Endodermal cell (in vitro differentiated cells): ENCODE measurements at regions not wholly inside any gene's neighbourhood (a gene's known extent, or its start where the extent isn't known, plus 50 kb on each side); places are given as distances from the start of the nearest gene placed in this dataset.
"Not testable (repeated sequence)": the region's sequence is repeated elsewhere in the genome, so short reads cannot be mapped to it uniquely, and the experiment has no call there.

ENCODE experiments used
- DNase-seq: peaks from one replicate; pipeline ENCODE4 v3.0.0-alpha.2; 2017
- H3K27ac ChIP-seq: 2 replicates; pipeline ENCODE4 v1.5.1; 2013; ENCODE audit warnings: mild to moderate bottlenecking, low read depth, low read length, moderate library complexity
- H3K27me3 ChIP-seq: 2 replicates; pipeline ENCODE4 v1.6.1; 2013; ENCODE audit warnings: mild to moderate bottlenecking, low read length, moderate library complexity; ENCODE audit not compliant: insufficient read depth, control insufficient read depth, poor library complexity, severe bottlenecking
- H3K36me3 ChIP-seq: 2 replicates; pipeline ENCODE4 v1.7.0; 2013; ENCODE audit warnings: mild to moderate bottlenecking, low read length, moderate library complexity; ENCODE audit not compliant: control insufficient read depth, insufficient read depth
- H3K4me1 ChIP-seq: one replicate; pipeline ENCODE4 v1.7.0; 2013; ENCODE audit warnings: low read length; ENCODE audit not compliant: control insufficient read depth, insufficient read depth
- H3K4me3 ChIP-seq: 2 replicates; pipeline ENCODE4 v1.5.1; 2013; ENCODE audit warnings: mild to moderate bottlenecking, low read length, moderate library complexity
- H3K9ac ChIP-seq: 2 replicates; pipeline ENCODE4 v1.6.1; 2013; ENCODE audit warnings: mild to moderate bottlenecking, low read length, moderate library complexity; ENCODE audit not compliant: poor library complexity, severe bottlenecking; ENCODE audit errors: extremely low read depth
- H3K9me3 ChIP-seq: 2 replicates; pipeline ENCODE4 v1.6.1; 2013; ENCODE audit warnings: mild to moderate bottlenecking, low read length, moderate library complexity; ENCODE audit not compliant: control insufficient read depth
- H3K27ac Mint-ChIP-seq: 2 replicates; pipeline ENCODE4 v1.8.0; 2020; ENCODE audit warnings: mixed read lengths
- H3K27me3 Mint-ChIP-seq: 2 replicates; pipeline ENCODE4 v1.8.0; 2021; ENCODE audit warnings: mild to moderate bottlenecking, mixed read lengths; ENCODE audit not compliant: insufficient read depth
- H3K36me3 Mint-ChIP-seq: 2 replicates; pipeline ENCODE4 v1.8.0; 2020; ENCODE audit warnings: low read depth, mixed read lengths
- H3K4me1 Mint-ChIP-seq: 2 replicates; pipeline ENCODE4 v1.8.0; 2020; ENCODE audit warnings: mixed read lengths
- H3K4me3 Mint-ChIP-seq: 2 replicates; pipeline ENCODE4 v1.8.0; 2020; ENCODE audit warnings: mild to moderate bottlenecking, moderate library complexity, mixed read lengths
- H3K9me3 Mint-ChIP-seq: 2 replicates; pipeline ENCODE4 v1.8.0; 2020; ENCODE audit warnings: mild to moderate bottlenecking, mixed read lengths
- WGBS, 2 experiments: methylation state at CpG; one replicate each; pipeline versions ENCODE4 v1.1.5 to v1.1.7; 2013; ENCODE audit warnings: missing lambda C conversion rate in 2 of 2, mixed read lengths in 1 of 2; ENCODE audit not compliant: insufficient coverage in 1 of 2, insufficient read length in 1 of 2; 5-methylcytosine and 5-hydroxymethylcytosine counted together
- TF ChIP-seq, protein P1 (sequence below): fragments of 200-600 bp; sonication (generic); conservative IDR thresholded peaks from 2 replicates; pipeline ENCODE4 v1.5.0; 2021; ENCODE audit warnings: antibody characterized with exemption, mild to moderate bottlenecking

DNA sequence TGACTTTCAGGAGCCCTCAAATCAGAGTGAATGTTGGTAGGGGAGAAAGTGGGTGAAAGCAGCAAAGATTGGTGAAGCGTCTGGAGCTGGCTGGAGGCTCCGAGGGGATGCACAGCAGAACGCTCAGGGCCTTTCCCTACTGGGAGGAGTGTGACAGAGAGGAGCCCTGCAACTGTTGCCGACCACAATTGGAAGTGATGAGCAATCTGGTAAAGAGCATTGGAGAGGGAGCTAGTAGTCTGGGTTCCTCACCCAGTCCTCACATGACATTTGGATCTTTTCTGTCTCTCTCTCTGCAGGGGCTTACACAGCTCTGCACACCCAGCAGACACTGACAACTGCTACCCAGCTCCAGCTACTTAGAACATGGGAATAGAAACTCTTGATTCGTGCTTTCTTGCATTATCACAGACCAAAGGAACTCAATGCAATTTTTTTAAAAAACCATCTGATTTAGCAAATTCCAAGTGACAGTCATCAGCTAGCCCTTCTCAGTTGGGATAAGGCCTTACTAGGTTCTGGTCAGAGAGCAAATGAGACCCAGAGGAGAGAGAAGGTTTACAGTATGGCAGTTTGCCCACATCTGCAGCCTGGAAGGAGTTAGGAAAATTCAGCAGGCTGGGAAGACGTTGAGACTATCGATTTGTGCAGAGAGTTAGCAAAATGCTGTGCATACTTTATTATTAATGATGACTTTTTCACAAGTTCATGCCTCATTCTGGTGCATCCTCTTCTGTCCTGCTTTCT is 278.0 kb upstream of the PLET1 start:
- DNase-seq, result no peak
- peaks cover 9% of the 10 kb centered on the region for H3K27me3 Mint-ChIP-seq
- TF ChIP-seq, protein P1, sequence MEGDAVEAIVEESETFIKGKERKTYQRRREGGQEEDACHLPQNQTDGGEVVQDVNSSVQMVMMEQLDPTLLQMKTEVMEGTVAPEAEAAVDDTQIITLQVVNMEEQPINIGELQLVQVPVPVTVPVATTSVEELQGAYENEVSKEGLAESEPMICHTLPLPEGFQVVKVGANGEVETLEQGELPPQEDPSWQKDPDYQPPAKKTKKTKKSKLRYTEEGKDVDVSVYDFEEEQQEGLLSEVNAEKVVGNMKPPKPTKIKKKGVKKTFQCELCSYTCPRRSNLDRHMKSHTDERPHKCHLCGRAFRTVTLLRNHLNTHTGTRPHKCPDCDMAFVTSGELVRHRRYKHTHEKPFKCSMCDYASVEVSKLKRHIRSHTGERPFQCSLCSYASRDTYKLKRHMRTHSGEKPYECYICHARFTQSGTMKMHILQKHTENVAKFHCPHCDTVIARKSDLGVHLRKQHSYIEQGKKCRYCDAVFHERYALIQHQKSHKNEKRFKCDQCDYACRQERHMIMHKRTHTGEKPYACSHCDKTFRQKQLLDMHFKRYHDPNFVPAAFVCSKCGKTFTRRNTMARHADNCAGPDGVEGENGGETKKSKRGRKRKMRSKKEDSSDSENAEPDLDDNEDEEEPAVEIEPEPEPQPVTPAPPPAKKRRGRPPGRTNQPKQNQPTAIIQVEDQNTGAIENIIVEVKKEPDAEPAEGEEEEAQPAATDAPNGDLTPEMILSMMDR, result no peak
- H3K4me1 Mint-ChIP-seq, result peaks cover 9% of the 10 kb centered on the region
- Histone ChIP-seq H3K27me3 (no peaks in the 10 kb centered on the region), H3K27ac (no peak overlapping the region), H3K36me3 (no peaks in the 10 kb centered on the region), H3K4me3 (no peak overlapping the region), H3K4me1 (no peaks in the 10 kb centered on the region), H3K9me3 (peaks cover 18% of the 10 kb centered on the region), H3K9ac (no peak overlapping the region)
- H3K4me3 Mint-ChIP-seq, result no peak overlapping the region
- H3K36me3 Mint-ChIP-seq, result no peaks in the 10 kb centered on the region
- H3K9me3 Mint-ChIP-seq, result peaks cover 22% of the 10 kb centered on the region
- WGBS, 2 experiments, result 92 to 100% methylated on average over 3 to 7 of the region's 7 CpGs
- no peak overlapping the region for H3K27ac Mint-ChIP-seq

DNA sequence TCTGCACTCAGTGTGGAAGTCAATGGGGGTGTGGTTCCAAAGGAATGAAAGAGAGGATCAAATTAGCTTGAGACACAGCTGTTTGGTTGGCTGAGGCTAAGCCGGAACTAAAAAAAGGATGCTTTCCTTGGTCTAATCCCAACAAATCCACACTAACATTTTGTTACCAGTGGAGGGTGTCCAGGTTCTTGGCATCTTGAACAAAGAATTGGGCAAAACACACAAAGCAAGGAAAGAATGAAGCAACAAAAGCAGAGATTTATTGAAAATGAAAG is 278.6 kb upstream of the PLET1 start:
- H3K4me1 Mint-ChIP-seq, H3K36me3 ChIP-seq, H3K4me1 ChIP-seq, H3K4me3 ChIP-seq, H3K36me3 Mint-ChIP-seq, H3K27ac Mint-ChIP-seq, H3K27me3 ChIP-seq, DNase-seq, H3K9ac ChIP-seq, H3K4me3 Mint-ChIP-seq, H3K27me3 Mint-ChIP-seq, H3K27ac ChIP-seq: not testable (repeated sequence)
- H3K9me3 ChIP-seq, result peaks cover 18% of the 10 kb centered on the region
- 80% methylated on average over 1 of the region's 1 CpG; no CpG with 5 or more reads in 1 of the 2 experiments for WGBS, 2 experiments
- H3K9me3 Mint-ChIP-seq, result peaks cover 22% of the 10 kb centered on the region

DNA sequence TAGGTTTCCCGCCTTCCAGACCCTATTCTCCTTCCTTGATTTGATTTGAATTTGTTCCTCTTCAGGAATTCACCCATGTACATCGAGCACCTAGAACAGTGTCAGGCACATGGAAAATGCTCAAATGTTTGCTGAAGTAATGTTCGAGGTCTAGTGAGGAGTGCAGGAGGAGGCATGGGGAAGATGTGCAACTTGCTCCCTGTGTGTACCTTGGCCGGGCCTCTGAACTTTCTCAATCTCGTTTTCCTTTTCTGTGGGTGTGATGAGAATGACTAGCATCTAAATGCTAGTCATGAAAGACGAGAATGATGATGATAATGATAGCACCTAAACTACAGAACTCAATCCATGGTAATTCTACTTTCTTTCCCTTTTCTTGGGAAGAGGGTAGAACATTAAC is 279.1 kb upstream of the PLET1 start:
- Histone ChIP-seq H3K9me3 (peaks cover 18% of the 10 kb centered on the region), H3K27ac (no peak overlapping the region), H3K9ac (no peak overlapping the region), H3K36me3 (no peaks in the 10 kb centered on the region), H3K4me1 (no peaks in the 10 kb centered on the region), H3K27me3 (no peaks in the 10 kb centered on the region), H3K4me3 (no peak overlapping the region)
- DNase-seq, result no peak
- Mint-ChIP-seq H3K27ac (no peak overlapping the region), H3K36me3 (no peaks in the 10 kb centered on the region), H3K27me3 (peaks cover 7% of the 10 kb centered on the region), H3K4me3 (no peak overlapping the region), H3K9me3 (peaks cover 22% of the 10 kb centered on the region), H3K4me1 (peaks cover 7% of the 10 kb centered on the region)
- WGBS, 2 experiments, result 91 to 100% methylated on average over 4 to 5 of the region's 6 CpGs
- TF ChIP-seq, protein P1, result no peak

DNA sequence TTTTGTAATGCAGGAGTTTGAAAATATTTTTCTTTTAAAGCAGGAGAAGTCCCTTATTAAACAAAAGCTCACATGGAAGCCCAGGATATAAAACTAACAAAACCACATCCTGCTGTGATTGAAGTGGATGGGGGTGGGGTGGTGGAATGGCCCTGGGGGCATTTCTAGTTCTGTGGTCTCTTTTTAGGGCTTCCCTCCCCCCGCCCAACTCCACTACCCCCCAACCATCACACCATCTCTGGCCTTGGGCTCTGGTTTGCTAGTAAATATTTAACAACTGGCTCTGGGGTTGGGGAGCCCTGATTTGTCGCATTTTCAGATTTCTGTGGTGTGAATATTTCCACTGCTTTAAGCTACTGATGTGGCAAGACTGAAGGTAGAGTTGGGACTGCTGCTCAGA is 279.6 kb upstream of the PLET1 start:
- Mint-ChIP-seq H3K27ac (no peak overlapping the region), H3K36me3 (no peaks in the 10 kb centered on the region), H3K27me3 (peaks cover 7% of the 10 kb centered on the region), H3K4me1 (peaks cover 7% of the 10 kb centered on the region), H3K9me3 (peaks cover 22% of the 10 kb centered on the region), H3K4me3 (no peak overlapping the region)
- no peak for DNase-seq
- no peaks in the 10 kb centered on the region for H3K4me1 ChIP-seq
- no peaks in the 10 kb centered on the region for H3K36me3 ChIP-seq
- H3K27ac ChIP-seq, result no peak overlapping the region
- peaks cover 18% of the 10 kb centered on the region for H3K9me3 ChIP-seq
- TF ChIP-seq, protein P1, result no peak
- no peaks in the 10 kb centered on the region for H3K27me3 ChIP-seq
- WGBS, 2 experiments, result 82% methylated on average over 1 of the region's 2 CpGs; no CpG with 5 or more reads in 1 of the 2 experiments
- no peak overlapping the region for H3K4me3 ChIP-seq
- no peak overlapping the region for H3K9ac ChIP-seq
